GM19099 (cell line): ENCODE measurements at regions not wholly inside any gene's neighbourhood (a gene's known extent, or its start where the extent isn't known, plus 50 kb on each side); places are given as distances from the start of the nearest gene placed in this dataset.

Experiments used
- POLR2A ChIP-seq: IDR thresholded peaks from 3 replicates; pipeline ENCODE4 v1.6.1; 2011; ENCODE audit warnings: low read depth; ENCODE audit not compliant: insufficient read length; ENCODE audit errors: extremely low read depth

GRCh38 chr13:74084375-74084935, 49.7 kb downstream of the KLF12 start:
- no peak for TF ChIP-seq POLR2A

GRCh38 chr13:74082741-74083160, 51.5 kb downstream of the KLF12 start:
- TF ChIP-seq POLR2A: no peak

GRCh38 chr13:74080762-74081161, 53.4 kb downstream of the KLF12 start:
- TF ChIP-seq POLR2A: no peak

- TF ChIP-seq POLR2A: no peak
These were observed 56.4 kb downstream of the KLF12 start for GRCh38 chr13:74077792-74078191.

GRCh38 chr13:74077375-74077774, 56.8 kb downstream of the KLF12 start:
- no peak for TF ChIP-seq POLR2A

GRCh38 chr13:74074723-74075122, 59.5 kb downstream of the KLF12 start:
- no peak for TF ChIP-seq POLR2A

GRCh38 chr13:74073274-74073673, 60.9 kb downstream of the KLF12 start:
- no peak for TF ChIP-seq POLR2A

GRCh38 chr13:74070513-74070912, 63.7 kb downstream of the KLF12 start:
- TF ChIP-seq POLR2A: no peak

- TF ChIP-seq POLR2A: no peak
These were observed 64.1 kb downstream of the KLF12 start for GRCh38 chr13:74070065-74070464.

GRCh38 chr13:74068471-74068870, 65.7 kb downstream of the KLF12 start:
- TF ChIP-seq POLR2A: no peak

- TF ChIP-seq POLR2A: no peak
These were observed 66.4 kb downstream of the KLF12 start for GRCh38 chr13:74067818-74068217.

GRCh38 chr13:74066937-74067336, 67.3 kb downstream of the KLF12 start:
- TF ChIP-seq POLR2A: no peak

GRCh38 chr13:74064805-74065312, 69.3 kb downstream of the KLF12 start:
- TF ChIP-seq POLR2A: no peak

GRCh38 chr13:74063533-74064100, 70.6 kb downstream of the KLF12 start:
- no peak for TF ChIP-seq POLR2A

GRCh38 chr13:74062933-74063332, 71.3 kb downstream of the KLF12 start:
- no peak for TF ChIP-seq POLR2A

GRCh38 chr13:74061926-74062595, 72.1 kb downstream of the KLF12 start:
- TF ChIP-seq POLR2A: no peak
